Activated naive CD8-positive, alpha-beta T cell treated with anti-CD3 and anti-CD28 coated beads, Interleukin-2, amount 10 ng/mL, durations not matched to agents 7 days and 5 days (primary cell): ENCODE measurements at regions not wholly inside any gene's neighbourhood (a gene's known extent, or its start where the extent isn't known, plus 50 kb on each side); places are given as distances from the start of the nearest gene placed in this dataset.
"Not testable (repeated sequence)": the region's sequence is repeated elsewhere in the genome, so short reads cannot be mapped to it uniquely, and the experiment has no call there.

ENCODE experiments used
- ATAC-seq: fragments of 150-1000 bp; cut with Tn5 transposase; one replicate; pipeline ENCODE4 v1.10.0; 2021; ENCODE audit warnings: low read depth, moderate library complexity
- POLR2A ChIA-PET: fragments of 350-600 bp; sonication (Branson Sonifier 250); formaldehyde crosslinking; loops from one replicate; lab custom pipeline; 2021; ENCODE audit warnings: antibody characterized with exemption; lab: Charles Lee
- DNase-seq: peaks from one replicate; pipeline ENCODE4 v3.0.0; 2021
- H3K27ac Mint-ChIP-seq: one replicate; pipeline ENCODE4 v1.8.0; 2022; ENCODE audit warnings: mild to moderate bottlenecking, mixed read lengths
- H3K27me3 Mint-ChIP-seq: one replicate; pipeline ENCODE4 v1.8.0; 2022; ENCODE audit warnings: mild to moderate bottlenecking, moderate library complexity, mixed read lengths
- H3K36me3 Mint-ChIP-seq: one replicate; pipeline ENCODE4 v1.8.0; 2021; ENCODE audit warnings: mild to moderate bottlenecking, mixed read lengths
- H3K4me1 Mint-ChIP-seq: one replicate; pipeline ENCODE4 v1.8.0; 2021; ENCODE audit warnings: mixed read lengths
- H3K4me3 Mint-ChIP-seq: one replicate; pipeline ENCODE4 v1.8.0; 2022; ENCODE audit warnings: mild to moderate bottlenecking, moderate library complexity, mixed read lengths
- H3K9me3 Mint-ChIP-seq: one replicate; pipeline ENCODE4 v1.8.0; 2021; ENCODE audit warnings: mixed read lengths

GRCh38 chr7:13692548-13692947 is 296.9 kb downstream of the ETV1 start:
- H3K36me3 Mint-ChIP-seq, result no peaks in the 10 kb centered on the region
- H3K27ac Mint-ChIP-seq, result no peak overlapping the region
- no peaks in the 10 kb centered on the region for H3K9me3 Mint-ChIP-seq
- H3K27me3 Mint-ChIP-seq, result no peaks in the 10 kb centered on the region
- POLR2A ChIA-PET, result no interaction called here
- H3K4me3 Mint-ChIP-seq, result no peak overlapping the region
- no peak for ATAC-seq
- no peak for DNase-seq
- H3K4me1 Mint-ChIP-seq, result no peaks in the 10 kb centered on the region

- no peak for DNase-seq
- H3K27me3 Mint-ChIP-seq, result no peaks in the 10 kb centered on the region
- peaks cover 2% of the 10 kb centered on the region for H3K9me3 Mint-ChIP-seq
- no peaks in the 10 kb centered on the region for H3K4me1 Mint-ChIP-seq
- no peak overlapping the region for H3K4me3 Mint-ChIP-seq
- no peak for ATAC-seq
- POLR2A ChIA-PET, result no interaction called here
- no peak overlapping the region for H3K27ac Mint-ChIP-seq
- no peaks in the 10 kb centered on the region for H3K36me3 Mint-ChIP-seq
These were observed 287.2 kb downstream of the ETV1 start for GRCh38 chr7:13702251-13702650.

GRCh38 chr7:13708670-13709069 is 280.8 kb downstream of the ETV1 start:
- Mint-ChIP-seq H3K9me3 (no peaks in the 10 kb centered on the region), H3K4me3 (no peak overlapping the region), H3K36me3 (no peaks in the 10 kb centered on the region), H3K4me1 (no peaks in the 10 kb centered on the region), H3K27ac (no peak overlapping the region), H3K27me3 (no peaks in the 10 kb centered on the region)
- DNase-seq, result no peak
- POLR2A ChIA-PET, result no interaction called here
- no peak for ATAC-seq

GRCh38 chr7:13713092-13713491 is 276.4 kb downstream of the ETV1 start:
- ATAC-seq, result no peak
- Mint-ChIP-seq H3K4me1 (no peaks in the 10 kb centered on the region), H3K27me3 (no peaks in the 10 kb centered on the region)

GRCh38 chr7:13715534-13715933 is 273.9 kb downstream of the ETV1 start:
- H3K4me3 Mint-ChIP-seq, result no peak overlapping the region

More at GRCh38 chr7:13713092-13713491, 276.4 kb downstream of the ETV1 start:
- no peak overlapping the region for H3K4me3 Mint-ChIP-seq
- no peak for DNase-seq
- no peaks in the 10 kb centered on the region for H3K36me3 Mint-ChIP-seq
- H3K9me3 Mint-ChIP-seq, result peaks cover 2% of the 10 kb centered on the region
- H3K27ac Mint-ChIP-seq, result no peak overlapping the region
- POLR2A ChIA-PET, result no interaction called here

GRCh38 chr7:13717031-13717430 is 272.4 kb downstream of the ETV1 start:
- Mint-ChIP-seq H3K36me3 (no peaks in the 10 kb centered on the region), H3K4me1 (no peaks in the 10 kb centered on the region), H3K27ac (no peak overlapping the region), H3K27me3 (no peaks in the 10 kb centered on the region), H3K9me3 (peaks cover 2% of the 10 kb centered on the region), H3K4me3 (no peak overlapping the region)
- ATAC-seq, result no peak
- DNase-seq, result no peak
- POLR2A ChIA-PET, result no interaction called here

More at GRCh38 chr7:13715534-13715933, 273.9 kb downstream of the ETV1 start:
- ATAC-seq (no peak), DNase-seq (no peak)
- Mint-ChIP-seq H3K27ac (no peak overlapping the region), H3K36me3 (no peaks in the 10 kb centered on the region), H3K9me3 (peaks cover 2% of the 10 kb centered on the region), H3K27me3 (no peaks in the 10 kb centered on the region), H3K4me1 (no peaks in the 10 kb centered on the region)
- POLR2A ChIA-PET, result no interaction called here

- POLR2A ChIA-PET, result no interaction called here
- no peak overlapping the region for H3K4me3 Mint-ChIP-seq
- H3K36me3 Mint-ChIP-seq, result no peaks in the 10 kb centered on the region
- no peaks in the 10 kb centered on the region for H3K27me3 Mint-ChIP-seq
- peaks cover 2% of the 10 kb centered on the region for H3K9me3 Mint-ChIP-seq
- DNase-seq (no peak), ATAC-seq (no peak)
- H3K27ac Mint-ChIP-seq, result no peak overlapping the region
- H3K4me1 Mint-ChIP-seq, result no peaks in the 10 kb centered on the region
These were observed 265.1 kb downstream of the ETV1 start for GRCh38 chr7:13724191-13724976.

GRCh38 chr7:13724977-13725566 is 264.4 kb downstream of the ETV1 start:
- Mint-ChIP-seq H3K27ac (no peak overlapping the region), H3K9me3 (peaks cover 2% of the 10 kb centered on the region), H3K36me3 (no peaks in the 10 kb centered on the region), H3K4me1 (no peaks in the 10 kb centered on the region), H3K27me3 (no peaks in the 10 kb centered on the region), H3K4me3 (no peak overlapping the region)
- ATAC-seq (no peak), DNase-seq (no peak)
- POLR2A ChIA-PET, result no interaction called here

GRCh38 chr7:13725591-13725990 is 263.9 kb downstream of the ETV1 start:
- POLR2A ChIA-PET, result no interaction called here
- Mint-ChIP-seq H3K27ac (no peak overlapping the region), H3K4me1 (no peaks in the 10 kb centered on the region), H3K9me3 (peaks cover 2% of the 10 kb centered on the region), H3K36me3 (no peaks in the 10 kb centered on the region), H3K4me3 (no peak overlapping the region), H3K27me3 (no peaks in the 10 kb centered on the region)
- ATAC-seq (no peak), DNase-seq (no peak)

GRCh38 chr7:13727279-13727678 is 262.2 kb downstream of the ETV1 start:
- POLR2A ChIA-PET, result no interaction called here
- Mint-ChIP-seq H3K9me3 (peaks cover 2% of the 10 kb centered on the region), H3K4me1 (no peaks in the 10 kb centered on the region), H3K4me3 (no peak overlapping the region), H3K27ac (no peak overlapping the region), H3K27me3 (no peaks in the 10 kb centered on the region), H3K36me3 (no peaks in the 10 kb centered on the region)
- DNase-seq, result no peak
- ATAC-seq, result no peak

- no peak for DNase-seq
- H3K4me3 Mint-ChIP-seq, result no peak overlapping the region
- H3K36me3 Mint-ChIP-seq, result no peaks in the 10 kb centered on the region
- ATAC-seq, result no peak
- POLR2A ChIA-PET, result no interaction called here
- peaks cover 2% of the 10 kb centered on the region for H3K9me3 Mint-ChIP-seq
- no peaks in the 10 kb centered on the region for H3K27me3 Mint-ChIP-seq
- no peaks in the 10 kb centered on the region for H3K4me1 Mint-ChIP-seq
- H3K27ac Mint-ChIP-seq, result no peak overlapping the region
These were observed 261.7 kb downstream of the ETV1 start for GRCh38 chr7:13727751-13728150.

- H3K4me3 Mint-ChIP-seq, ATAC-seq, H3K9me3 Mint-ChIP-seq, DNase-seq, POLR2A ChIA-PET, H3K27ac Mint-ChIP-seq, H3K4me1 Mint-ChIP-seq, H3K36me3 Mint-ChIP-seq, H3K27me3 Mint-ChIP-seq: not testable (repeated sequence)
These were observed 261.0 kb downstream of the ETV1 start for GRCh38 chr7:13728430-13728829.

- Mint-ChIP-seq H3K9me3 (peaks cover 2% of the 10 kb centered on the region), H3K36me3 (no peaks in the 10 kb centered on the region), H3K4me1 (no peaks in the 10 kb centered on the region), H3K4me3 (no peak overlapping the region), H3K27me3 (no peaks in the 10 kb centered on the region), H3K27ac (no peak overlapping the region)
- ATAC-seq, result no peak
- no peak for DNase-seq
- POLR2A ChIA-PET, result no interaction called here
These were observed 257.8 kb downstream of the ETV1 start for GRCh38 chr7:13731643-13732042.

GRCh38 chr7:13737563-13737962 is 251.9 kb downstream of the ETV1 start:
- no peaks in the 10 kb centered on the region for H3K27me3 Mint-ChIP-seq
- ATAC-seq (no peak), DNase-seq (no peak)
- H3K36me3 Mint-ChIP-seq, result no peaks in the 10 kb centered on the region
- H3K27ac Mint-ChIP-seq, result no peak overlapping the region
- no peaks in the 10 kb centered on the region for H3K4me1 Mint-ChIP-seq
- POLR2A ChIA-PET, result no interaction called here
- no peaks in the 10 kb centered on the region for H3K9me3 Mint-ChIP-seq
- no peak overlapping the region for H3K4me3 Mint-ChIP-seq
